Prostate gland (tissue), 2 donors: ENCODE measurements at regions not wholly inside any gene's neighbourhood (a gene's known extent, or its start where the extent isn't known, plus 50 kb on each side); places are given as distances from the start of the nearest gene placed in this dataset.

Experiments
- CTCF ChIP-seq, 4 experiments: fragments of 200-600 bp in 2 of 4; fragments of 450-650 bp in 2 of 4; sonication (generic) in 2 of 4; IDR thresholded peaks; 1 replicate in 3 of 4; 2 replicates in 1 of 4; pipeline ENCODE4 v1.5.1; 2016 to 2019; ENCODE audit warnings: antibody characterized with exemption in 4 of 4, mild to moderate bottlenecking in 2 of 4, moderate library complexity in 2 of 4
- POLR2A ChIP-seq: fragments of 450-650 bp; IDR thresholded peaks from one replicate; pipeline ENCODE4 v1.6.1; 2016; ENCODE audit warnings: antibody characterized with exemption, mild to moderate bottlenecking

- TF ChIP-seq CTCF (IDR thresholded peaks at IDR 0.05) (no peak), POLR2A (no peak)
Observed at GRCh38 chr2:62281663-62282062, 85.7 kb downstream of the B3GNT2 start.
